ENCODE measurements at regions not wholly inside any gene's neighbourhood (a gene's known extent, or its start where the extent isn't known, plus 50 kb on each side); places are given as distances from the start of the nearest gene placed in this dataset.
"Not testable (repeated sequence)": the region's sequence is repeated elsewhere in the genome, so short reads cannot be mapped to it uniquely, and the experiment has no call there.

- no peak for DNase-seq (ENCODE audit: low spot score)
Observed at GRCh38 chr4:27119239-27119638, 258.6 kb downstream of the STIM2 start.

GRCh38 chr4:27121830-27122229 is 261.2 kb downstream of the STIM2 start:
- no peak for DNase-seq (ENCODE audit: low spot score)

GRCh38 chr4:27123123-27123768 is 262.6 kb downstream of the STIM2 start:
- no peak for DNase-seq (ENCODE audit: low spot score)

GRCh38 chr4:27123769-27124124 is 263.1 kb downstream of the STIM2 start:
- no peak for DNase-seq (ENCODE audit: low spot score)

- DNase-seq (ENCODE audit: low spot score): not testable (repeated sequence)
Observed at GRCh38 chr4:27126895-27127294, 266.3 kb downstream of the STIM2 start.

GRCh38 chr4:27128443-27128842 is 267.8 kb downstream of the STIM2 start:
- no peak for DNase-seq (ENCODE audit: low spot score)

GRCh38 chr4:27129871-27130366 is 269.3 kb downstream of the STIM2 start:
- DNase-seq (ENCODE audit: low spot score): no peak

- no peak for DNase-seq (ENCODE audit: low spot score)
Observed at GRCh38 chr4:27132497-27132896, 271.9 kb downstream of the STIM2 start.

- DNase-seq (ENCODE audit: low spot score): no peak
Observed at GRCh38 chr4:27140486-27140885, 279.8 kb downstream of the STIM2 start.

- DNase-seq (ENCODE audit: low spot score): no peak
Observed at GRCh38 chr4:27141530-27141929, 280.9 kb downstream of the STIM2 start.

GRCh38 chr4:27142841-27143240 is 282.2 kb downstream of the STIM2 start:
- no peak for DNase-seq (ENCODE audit: low spot score)

GRCh38 chr4:27145597-27145996 is 285.0 kb downstream of the STIM2 start:
- DNase-seq (ENCODE audit: low spot score): no peak

- no peak for DNase-seq (ENCODE audit: low spot score)
Observed at GRCh38 chr4:27148211-27148895, 287.7 kb downstream of the STIM2 start.

- no peak for DNase-seq (ENCODE audit: low spot score)
Observed at GRCh38 chr4:27149541-27150212, 289.0 kb downstream of the STIM2 start.

- DNase-seq (ENCODE audit: low spot score): no peak
Observed at GRCh38 chr4:27152703-27153102, 292.1 kb downstream of the STIM2 start.

- DNase-seq (ENCODE audit: low spot score): no peak
Observed at GRCh38 chr4:27154706-27155105, 294.1 kb downstream of the STIM2 start.

- no peak for DNase-seq (ENCODE audit: low spot score)
Observed at GRCh38 chr4:27161191-27161590, 300.6 kb downstream of the STIM2 start.

- no peak for DNase-seq (ENCODE audit: low spot score)
Observed at GRCh38 chr4:27168783-27169182, 308.1 kb downstream of the STIM2 start.

GRCh38 chr4:27173280-27173679 is 312.6 kb downstream of the STIM2 start:
- DNase-seq (ENCODE audit: low spot score): no peak

GRCh38 chr4:27176400-27176799 is 315.8 kb downstream of the STIM2 start:
- DNase-seq (ENCODE audit: low spot score): no peak

GRCh38 chr4:27176881-27177280 is 316.2 kb downstream of the STIM2 start:
- DNase-seq (ENCODE audit: low spot score): no peak

- DNase-seq (ENCODE audit: low spot score): no peak
Observed at GRCh38 chr4:27178061-27178460, 317.4 kb downstream of the STIM2 start.
